Astrocyte of the spinal cord (primary cell): ENCODE measurements at regions not wholly inside any gene's neighbourhood (a gene's known extent, or its start where the extent isn't known, plus 50 kb on each side); places are given as distances from the start of the nearest gene placed in this dataset.

Experiments
- DNase-seq: peaks from one replicate; pipeline ENCODE4 v3.0.0; 2011; ENCODE audit warnings: low read depth, low spot score
- H3K4me3 ChIP-seq: 2 replicates; pipeline ENCODE4 v1.5.1; 2011; ENCODE audit warnings: low read depth, mild to moderate bottlenecking, low read length, moderate library complexity
- CTCF ChIP-seq: IDR thresholded peaks from 2 replicates; pipeline ENCODE4 v1.5.1; 2012; ENCODE audit warnings: low read depth, mild to moderate bottlenecking, low read length, inconsistent platforms
- in situ Hi-C: cut with HindIII; loops from 2 replicates; pipeline ENCODE4 v1.10.0; 2017; ENCODE audit warnings: low sequenced_read_pairs

GRCh38 chr2:66331176-66331575 lies 103.7 kb upstream of the MEIS1 start:
- no peak for TF ChIP-seq CTCF
- DNase-seq: no peak
- in situ Hi-C loops: no loop called here
- no peak overlapping the region for H3K4me3 ChIP-seq

GRCh38 chr2:66329081-66329605 lies 105.8 kb upstream of the MEIS1 start:
- DNase-seq: no peak
- in situ Hi-C loops: no loop called here
- TF ChIP-seq CTCF: no peak
- H3K4me3 ChIP-seq: no peak overlapping the region

GRCh38 chr2:66327066-66327740 lies 107.7 kb upstream of the MEIS1 start:
- DNase-seq: no peak
- no peak for TF ChIP-seq CTCF
- in situ Hi-C loops: no loop called here
- H3K4me3 ChIP-seq: no peak overlapping the region

- H3K4me3 ChIP-seq: no peak overlapping the region
- no peak for DNase-seq
- TF ChIP-seq CTCF: no peak
- in situ Hi-C loops: no loop called here
These were observed 109.9 kb upstream of the MEIS1 start for GRCh38 chr2:66324909-66325528.

- in situ Hi-C loops: no loop called here
- no peak for DNase-seq
- H3K4me3 ChIP-seq: no peak overlapping the region
- TF ChIP-seq CTCF: no peak
These were observed 110.6 kb upstream of the MEIS1 start for GRCh38 chr2:66324356-66324755.

GRCh38 chr2:66323406-66323805 lies 111.5 kb upstream of the MEIS1 start:
- TF ChIP-seq CTCF: no peak
- H3K4me3 ChIP-seq: no peak overlapping the region
- no peak for DNase-seq
- in situ Hi-C loops: no loop called here
